ENCODE measurements at regions not wholly inside any gene's neighbourhood (a gene's known extent, or its start where the extent isn't known, plus 50 kb on each side); places are given as distances from the start of the nearest gene placed in this dataset.

GRCh38 chr1:243903895-243904294 lies 53.9 kb upstream of the AKT3 start:
- Histone ChIP-seq H3K36me3 (no peaks in the 10 kb centered on the region), H3K4me1 (no peaks in the 10 kb centered on the region), H3K27ac (no peak overlapping the region), H3K9me3 (no peaks in the 10 kb centered on the region), H3K4me3 (no peak overlapping the region), H3K27me3 (no peaks in the 10 kb centered on the region)
- intact Hi-C loops (cut with DNase I; ENCODE audit: low total_unique reads) = no loop called here
- TF ChIP-seq, protein P1, sequence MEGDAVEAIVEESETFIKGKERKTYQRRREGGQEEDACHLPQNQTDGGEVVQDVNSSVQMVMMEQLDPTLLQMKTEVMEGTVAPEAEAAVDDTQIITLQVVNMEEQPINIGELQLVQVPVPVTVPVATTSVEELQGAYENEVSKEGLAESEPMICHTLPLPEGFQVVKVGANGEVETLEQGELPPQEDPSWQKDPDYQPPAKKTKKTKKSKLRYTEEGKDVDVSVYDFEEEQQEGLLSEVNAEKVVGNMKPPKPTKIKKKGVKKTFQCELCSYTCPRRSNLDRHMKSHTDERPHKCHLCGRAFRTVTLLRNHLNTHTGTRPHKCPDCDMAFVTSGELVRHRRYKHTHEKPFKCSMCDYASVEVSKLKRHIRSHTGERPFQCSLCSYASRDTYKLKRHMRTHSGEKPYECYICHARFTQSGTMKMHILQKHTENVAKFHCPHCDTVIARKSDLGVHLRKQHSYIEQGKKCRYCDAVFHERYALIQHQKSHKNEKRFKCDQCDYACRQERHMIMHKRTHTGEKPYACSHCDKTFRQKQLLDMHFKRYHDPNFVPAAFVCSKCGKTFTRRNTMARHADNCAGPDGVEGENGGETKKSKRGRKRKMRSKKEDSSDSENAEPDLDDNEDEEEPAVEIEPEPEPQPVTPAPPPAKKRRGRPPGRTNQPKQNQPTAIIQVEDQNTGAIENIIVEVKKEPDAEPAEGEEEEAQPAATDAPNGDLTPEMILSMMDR (IDR thresholded peaks at IDR 0.05) = no peak
- TF ChIP-seq POLR2AphosphoS5 (IDR thresholded peaks at IDR 0.05) (no peak), POLR2A (IDR thresholded peaks at IDR 0.05) (no peak)
- DNase-seq (ENCODE audit: low spot score in 2 of 2) = no peak

DNA sequence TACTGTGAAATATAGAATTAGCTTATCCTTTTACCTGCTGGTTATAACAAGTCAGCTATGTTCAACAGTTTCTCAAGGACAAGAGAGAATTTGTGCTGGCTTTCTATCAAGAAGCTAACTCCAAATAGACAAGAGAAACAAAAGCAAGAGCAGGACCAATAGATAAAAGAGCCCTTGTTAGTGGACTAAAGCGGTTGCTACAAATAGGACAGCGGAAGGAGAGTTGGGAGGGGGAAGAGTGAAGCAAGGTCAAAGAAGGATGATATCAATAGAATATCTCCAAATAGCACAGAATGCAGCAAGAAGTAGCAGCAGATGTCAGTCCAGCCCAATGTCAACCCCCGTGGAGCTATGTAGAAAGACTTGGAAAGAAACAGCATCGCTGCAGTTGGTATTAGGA lies 53.0 kb upstream of the AKT3 start:
- H3K27me3 ChIP-seq = peaks cover 0 to 2% of the 10 kb centered on the region in 2 donors
- no peak for DNase-seq (ENCODE audit: low spot score in 2 of 2)
- TF ChIP-seq POLR2A (IDR thresholded peaks at IDR 0.05) (no peak), POLR2AphosphoS5 (IDR thresholded peaks at IDR 0.05) (no peak)
- TF ChIP-seq, protein P1 (IDR thresholded peaks at IDR 0.05) = no peak

DNA sequence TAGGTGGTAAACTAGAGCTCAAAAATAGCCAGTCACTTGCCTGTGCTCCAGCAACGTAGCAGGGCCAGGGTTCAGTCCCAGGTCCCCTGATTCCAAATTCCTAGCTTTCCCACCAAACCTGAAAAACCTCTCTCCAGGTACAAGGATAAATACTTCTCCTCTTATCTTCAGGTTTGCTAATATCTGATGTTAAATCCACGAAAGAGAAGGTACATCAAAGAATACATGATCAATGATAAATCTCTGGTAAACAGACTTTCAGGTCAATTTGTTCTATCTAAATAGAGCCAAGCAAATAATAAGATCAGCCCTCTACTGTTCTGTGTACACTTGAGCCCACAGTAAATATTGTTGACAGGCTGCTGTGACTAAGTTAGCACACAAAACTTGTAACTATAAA lies 52.1 kb upstream of the AKT3 start:
- Histone ChIP-seq H3K27me3 (peaks cover 0 to 3% of the 10 kb centered on the region in 2 donors), H3K27ac (no peak overlapping the region), H3K4me3 (no peak overlapping the region), H3K4me1 (no peaks in the 10 kb centered on the region), H3K36me3 (no peaks in the 10 kb centered on the region), H3K9me3 (no peaks in the 10 kb centered on the region)
- DNase-seq (ENCODE audit: low spot score in 2 of 2) = no peak
- intact Hi-C loops (cut with DNase I; ENCODE audit: low total_unique reads) = no loop called here
- TF ChIP-seq, protein P1 (IDR thresholded peaks at IDR 0.05) = no peak
- TF ChIP-seq POLR2A (IDR thresholded peaks at IDR 0.05) = no peak
- no peak for TF ChIP-seq POLR2AphosphoS5 (IDR thresholded peaks at IDR 0.05)

More for the DNA sequence above, 53.0 kb upstream of the AKT3 start:
- Histone ChIP-seq H3K36me3 (no peaks in the 10 kb centered on the region), H3K4me1 (no peaks in the 10 kb centered on the region), H3K27ac (no peak overlapping the region), H3K4me3 (no peak overlapping the region), H3K9me3 (no peaks in the 10 kb centered on the region)
- intact Hi-C loops (cut with DNase I; ENCODE audit: low total_unique reads) = no loop called here
